ENCODE measurements at regions not wholly inside any gene's neighbourhood (a gene's known extent, or its start where the extent isn't known, plus 50 kb on each side); places are given as distances from the start of the nearest gene placed in this dataset.
"Not testable (repeated sequence)": the region's sequence is repeated elsewhere in the genome, so short reads cannot be mapped to it uniquely, and the experiment has no call there.

- DNase-seq (ENCODE audit: low read depth in 2 of 2) = no peak
Measured at GRCh38 chr5:8773046-8773615, 772.7 kb downstream of the SEMA5A start.

GRCh38 chr5:8784692-8785091 is 761.2 kb downstream of the SEMA5A start:
- no peak for DNase-seq (ENCODE audit: low read depth in 2 of 2)

GRCh38 chr5:8788246-8788645 is 757.6 kb downstream of the SEMA5A start:
- DNase-seq (ENCODE audit: low read depth in 2 of 2) = no peak

GRCh38 chr5:8805653-8806052 is 740.2 kb downstream of the SEMA5A start:
- no peak for DNase-seq (ENCODE audit: low read depth in 2 of 2)

- no peak for DNase-seq (ENCODE audit: low read depth in 2 of 2)
Measured at GRCh38 chr5:8807636-8808035, 738.2 kb downstream of the SEMA5A start.

GRCh38 chr5:8811581-8811980 is 734.3 kb downstream of the SEMA5A start:
- no peak for DNase-seq (ENCODE audit: low read depth in 2 of 2)

DNA sequence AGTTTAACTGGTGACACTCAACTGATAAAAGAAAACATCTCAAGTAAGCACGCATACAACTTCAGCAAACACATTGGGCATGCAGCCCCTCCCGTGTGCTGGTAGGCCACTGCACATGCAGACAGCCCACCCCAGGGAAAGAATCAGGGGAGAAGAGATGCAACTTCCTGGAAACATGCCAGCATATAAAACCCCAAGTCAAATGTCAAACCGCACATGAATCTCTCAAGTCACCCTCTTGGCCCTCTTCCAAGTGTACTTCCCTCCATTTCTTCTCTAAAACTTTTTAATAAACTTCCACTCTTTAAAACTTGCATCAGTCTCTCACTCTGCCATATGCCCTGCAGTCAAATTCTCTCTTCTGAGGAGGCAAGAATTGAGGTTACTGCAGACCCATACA is 732.7 kb downstream of the SEMA5A start:
- DNase-seq (ENCODE audit: low read depth in 2 of 2) = no peak

DNA sequence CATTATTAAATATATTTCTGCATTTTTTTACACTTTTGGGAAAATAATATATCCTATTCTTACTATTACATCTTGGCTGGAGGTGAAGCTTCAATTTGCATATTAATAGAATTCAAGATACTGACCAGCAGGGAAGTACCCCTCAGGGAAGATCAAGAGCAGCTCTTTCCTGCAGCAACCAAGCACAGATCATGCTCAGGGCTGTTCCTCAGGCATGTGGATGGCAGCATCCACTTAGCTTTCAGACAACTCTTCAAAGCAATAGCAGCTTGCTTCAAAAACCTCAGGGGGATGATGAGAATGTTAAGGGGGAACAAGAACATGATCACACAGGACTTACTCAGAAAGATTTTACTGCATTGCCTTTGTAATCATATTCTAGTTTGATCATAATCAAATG is 731.8 kb downstream of the SEMA5A start:
- no peak for DNase-seq (ENCODE audit: low read depth in 2 of 2)

DNA sequence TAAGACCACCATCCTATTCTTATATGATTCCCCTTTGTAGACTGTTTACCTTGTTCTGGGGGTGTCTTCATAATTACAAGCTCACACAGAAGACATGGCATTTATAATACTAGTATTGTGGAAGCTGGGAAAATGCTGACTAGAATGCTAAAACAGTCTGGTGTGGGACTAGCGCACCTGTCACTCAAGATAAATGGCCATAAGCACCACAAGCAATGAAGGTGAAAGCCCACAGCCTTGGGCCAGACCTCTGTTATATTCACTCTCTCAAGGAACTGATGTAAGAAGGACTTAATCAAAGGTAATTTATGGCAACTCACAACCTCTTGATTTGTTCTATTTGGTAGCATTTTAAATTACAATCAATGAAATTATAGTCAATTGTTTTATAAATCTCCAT is 721.5 kb downstream of the SEMA5A start:
- no peak for DNase-seq (ENCODE audit: low read depth in 2 of 2)

DNA sequence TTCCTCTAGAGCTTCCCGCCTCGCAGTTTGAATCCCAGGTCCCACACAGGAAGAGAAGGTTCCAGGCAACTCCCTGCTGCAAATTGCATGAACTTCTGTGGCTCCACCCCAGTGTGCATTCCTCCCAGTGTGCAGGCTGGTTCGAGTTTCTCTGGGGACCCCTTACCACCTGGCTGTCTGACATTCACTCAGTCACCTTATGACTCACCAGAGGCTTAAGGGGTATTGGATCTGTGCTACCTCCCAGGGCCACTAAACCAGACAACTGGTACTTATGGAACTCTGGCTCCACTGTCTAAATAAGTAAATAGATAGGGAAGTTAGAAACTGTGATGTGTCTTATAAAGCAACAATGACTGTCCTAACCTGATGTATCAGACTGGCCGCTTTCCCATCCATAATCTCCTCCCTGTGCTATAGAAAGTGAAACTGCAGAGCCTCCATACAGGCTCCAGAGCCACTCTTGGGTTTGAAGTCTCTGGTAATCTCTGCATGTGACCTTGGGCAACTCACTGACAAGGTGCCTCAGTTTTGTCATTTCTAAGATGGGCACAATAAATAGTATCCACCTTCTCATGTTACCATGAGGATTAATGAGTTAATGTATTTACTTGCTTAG is 720.6 kb downstream of the SEMA5A start:
- DNase-seq (ENCODE audit: low read depth in 2 of 2) = no peak

- no peak for DNase-seq (ENCODE audit: low read depth in 2 of 2)
Measured at GRCh38 chr5:8826508-8826907, 719.4 kb downstream of the SEMA5A start.

DNA sequence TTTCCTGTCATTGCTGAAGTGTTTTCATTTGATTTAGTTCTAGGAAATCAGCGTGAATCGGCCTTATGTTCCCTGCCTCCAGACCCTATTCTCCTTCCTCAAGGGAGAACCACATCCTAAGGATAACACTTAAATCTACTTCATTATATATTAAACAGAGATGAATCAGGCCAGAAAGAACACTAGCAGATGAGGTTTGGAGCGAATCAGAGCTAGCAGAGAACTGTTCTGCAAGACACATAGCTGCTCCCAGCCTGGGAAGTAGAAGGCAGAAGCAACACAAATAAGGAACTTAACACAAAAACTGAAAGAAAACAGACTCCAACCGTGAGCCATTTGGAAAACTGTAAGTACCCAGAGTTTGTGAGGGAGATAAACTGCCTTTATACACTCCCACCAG is 718.2 kb downstream of the SEMA5A start:
- no peak for DNase-seq (ENCODE audit: low read depth in 2 of 2)

DNA sequence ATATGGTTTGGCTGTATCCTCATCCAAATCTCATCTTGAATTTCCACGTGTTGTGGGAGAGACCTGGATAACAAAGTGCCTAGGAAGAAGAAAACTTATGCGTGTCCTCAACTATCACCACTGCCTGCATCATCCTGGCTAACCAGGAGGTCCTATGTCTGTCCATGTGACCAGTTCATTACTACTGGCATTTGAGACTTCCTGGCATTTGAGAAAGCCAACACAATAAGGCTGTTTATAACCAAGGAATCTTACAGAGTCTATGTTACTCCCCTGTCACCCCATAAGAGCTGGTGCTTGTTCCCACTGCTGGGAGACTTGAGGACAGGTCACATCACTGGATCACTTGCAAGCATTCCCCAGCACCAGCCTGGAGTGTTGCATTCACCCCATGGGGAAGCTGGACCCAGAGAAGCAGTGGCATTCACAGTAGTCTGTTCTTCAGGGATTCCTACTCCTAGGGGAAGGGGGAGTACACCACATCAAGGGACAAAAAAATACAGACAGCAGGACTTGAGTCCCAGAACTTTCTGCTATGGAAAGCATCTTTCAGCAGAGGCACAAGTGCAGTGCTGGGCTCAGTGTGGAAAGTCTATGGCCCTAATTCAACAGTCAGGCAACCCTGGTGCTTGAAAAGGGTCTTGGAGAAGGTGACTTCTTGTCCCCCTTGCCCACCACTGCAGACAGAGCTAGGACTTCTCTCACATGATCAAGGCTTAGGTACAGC is 717.1 kb downstream of the SEMA5A start:
- no peak for DNase-seq (ENCODE audit: low read depth in 2 of 2)

GRCh38 chr5:8829323-8830029 is 716.4 kb downstream of the SEMA5A start:
- DNase-seq (ENCODE audit: low read depth in 2 of 2) = no peak

GRCh38 chr5:8831251-8831650 is 714.6 kb downstream of the SEMA5A start:
- DNase-seq (ENCODE audit: low read depth in 2 of 2) = no peak

- DNase-seq (ENCODE audit: low read depth in 2 of 2) = no peak
Measured at GRCh38 chr5:8831854-8832253, 714.0 kb downstream of the SEMA5A start.

DNA sequence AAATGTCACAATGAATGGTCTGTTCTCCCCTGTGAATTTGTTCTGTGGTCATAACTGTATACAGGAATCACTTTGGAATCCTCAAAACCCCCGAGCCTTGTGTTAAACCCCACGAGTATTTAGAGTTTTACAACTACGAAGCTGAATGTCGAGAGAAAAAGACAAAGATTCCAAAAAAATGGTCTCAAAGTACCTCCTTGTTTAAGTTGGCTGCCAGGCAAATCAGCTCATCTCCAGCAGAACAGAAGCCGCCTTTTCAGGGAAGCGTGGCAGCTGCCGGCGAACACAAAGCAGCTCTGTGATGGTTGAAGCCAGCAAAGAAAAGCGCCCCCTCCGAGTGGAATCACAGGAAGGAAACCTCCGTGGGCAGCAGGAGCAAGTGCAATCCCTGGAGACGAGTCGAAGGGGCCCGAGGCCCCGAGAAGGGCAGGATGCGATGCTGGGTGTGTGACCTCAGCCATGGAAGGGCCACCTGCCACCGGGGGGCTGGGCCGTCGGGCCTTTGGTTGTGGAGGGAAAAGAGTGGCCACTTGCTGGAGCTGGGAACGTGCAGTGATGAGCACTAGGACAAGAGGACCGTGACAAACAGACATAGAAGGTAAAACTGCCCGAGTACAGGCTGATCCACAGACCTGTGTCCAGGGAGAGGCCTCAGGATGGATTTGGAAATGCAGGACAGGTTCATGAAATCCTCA is 706.4 kb downstream of the SEMA5A start:
- no peak for DNase-seq (ENCODE audit: low read depth in 2 of 2)

DNA sequence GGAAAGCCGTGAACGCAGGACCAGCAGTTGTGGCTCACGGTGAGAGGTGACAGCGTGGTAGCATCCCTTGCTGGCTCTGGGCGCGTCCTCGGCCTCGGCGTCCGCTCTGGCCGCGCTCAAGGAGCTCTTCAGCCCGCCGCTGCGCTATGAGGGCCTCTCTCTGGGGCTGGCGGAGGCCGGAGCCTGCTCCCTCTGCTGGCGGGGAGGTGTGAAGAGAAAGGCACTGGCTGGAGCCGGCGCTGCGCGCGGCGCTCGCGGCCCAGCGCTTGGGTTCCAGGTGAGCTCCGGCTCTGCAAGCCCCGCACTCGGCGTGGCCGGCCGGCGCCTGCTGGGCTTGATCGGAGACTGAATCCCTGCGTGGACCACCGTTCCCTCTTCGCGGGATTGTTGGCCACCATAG is 705.6 kb downstream of the SEMA5A start:
- DNase-seq (ENCODE audit: low read depth in 2 of 2) = no peak

- not testable (repeated sequence) for DNase-seq (ENCODE audit: low read depth in 2 of 2)
Measured at GRCh38 chr5:8840746-8841145, 705.1 kb downstream of the SEMA5A start.

- no peak for DNase-seq (ENCODE audit: low read depth in 2 of 2)
Measured at GRCh38 chr5:8842971-8843551, 702.8 kb downstream of the SEMA5A start.

DNA sequence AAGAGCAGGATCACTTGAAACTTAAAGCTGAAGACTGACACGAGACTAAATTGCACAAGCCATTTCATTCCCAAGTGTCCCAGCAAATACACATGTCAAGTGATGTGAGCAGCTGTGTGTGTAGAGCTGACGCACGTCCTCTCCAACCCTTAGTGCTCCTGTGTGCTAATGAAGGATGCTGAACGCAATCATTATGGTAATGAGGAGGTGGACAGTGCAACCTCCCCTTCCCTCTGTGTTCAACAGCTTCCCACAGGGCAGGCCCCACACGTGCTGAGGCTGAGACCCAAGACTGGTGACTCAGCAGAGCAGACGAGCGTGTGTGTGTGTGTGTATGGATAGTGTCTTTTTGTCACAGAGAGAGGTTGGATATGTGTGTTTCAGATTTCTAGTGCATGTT is 702.1 kb downstream of the SEMA5A start:
- DNase-seq (ENCODE audit: low read depth in 2 of 2) = no peak

- no peak for DNase-seq (ENCODE audit: low read depth in 2 of 2)
Measured at GRCh38 chr5:8844206-8844605, 701.7 kb downstream of the SEMA5A start.
